SK-N-SH treated with all-trans-retinoic acid at 6 μM for 48 hours (cell line): ENCODE measurements at regions not wholly inside any gene's neighbourhood (a gene's known extent, or its start where the extent isn't known, plus 50 kb on each side); places are given as distances from the start of the nearest gene placed in this dataset.
"Not testable (repeated sequence)": the region's sequence is repeated elsewhere in the genome, so short reads cannot be mapped to it uniquely, and the experiment has no call there.

Source experiments
- CREB5 ChIP-seq: fragments of 250-450 bp; sonication (Bioruptor Pico); IDR thresholded peaks from 2 replicates; pipeline ENCODE4 v1.5.1; 2020; ENCODE audit warnings: low read depth, mild to moderate bottlenecking, moderate library complexity
- ESRRG ChIP-seq: fragments of 250-450 bp; sonication (Bioruptor Pico); IDR thresholded peaks from 2 replicates; pipeline ENCODE4 v1.6.1; 2021; ENCODE audit warnings: mild to moderate bottlenecking
- PPARA ChIP-seq: fragments of 250-450 bp; sonication (Bioruptor Pico); IDR thresholded peaks from 2 replicates; pipeline ENCODE4 v1.5.0; 2020; ENCODE audit warnings: mild to moderate bottlenecking, borderline replicate concordance
- SNAI2 ChIP-seq: fragments of 250-450 bp; sonication (Bioruptor Pico); IDR thresholded peaks from 2 replicates; pipeline ENCODE4 v1.5.0; 2020; ENCODE audit warnings: mild to moderate bottlenecking, moderate library complexity
- ZNF8 ChIP-seq: fragments of 450-650 bp; formaldehyde crosslinking; IDR thresholded peaks from 2 replicates; pipeline ENCODE4 v1.5.0; 2020; ENCODE audit warnings: mild to moderate bottlenecking, moderate library complexity

GRCh38 chr21:27858053-27858825 lies 891.4 kb upstream of the ADAMTS5 start:
- TF ChIP-seq ZNF8, ESRRG, PPARA, SNAI2 (CRISPR knock-in tag): not testable (repeated sequence)
- TF ChIP-seq CREB5 (CRISPR knock-in tag) = peak; percentile 90
